OCI-LY1 (cell line): ENCODE measurements at regions not wholly inside any gene's neighbourhood (a gene's known extent, or its start where the extent isn't known, plus 50 kb on each side); places are given as distances from the start of the nearest gene placed in this dataset.

Source experiments
- CTCF ChIP-seq: fragments of 200-600 bp; sonication (generic), shearing (Covaris generic); IDR thresholded peaks from 2 replicates; pipeline ENCODE4 v1.5.1; 2017; ENCODE audit warnings: mild to moderate bottlenecking, antibody characterized with exemption, low read length, moderate library complexity, mixed read lengths
- EZH2 ChIP-seq: fragments of 200-600 bp; sonication (generic), shearing (Covaris generic); IDR thresholded peaks from 2 replicates; pipeline ENCODE4 v1.8.0; 2017; ENCODE audit warnings: borderline replicate concordance, mixed run types, mild to moderate bottlenecking, antibody characterized with exemption, low read length, moderate library complexity, mixed read lengths

- no peak for TF ChIP-seq CTCF
- TF ChIP-seq EZH2, result no peak
These were observed 181.4 kb upstream of the BMP4 start for GRCh38 chr14:54138024-54138353.
